ACC112 (cell line): ENCODE measurements at regions not wholly inside any gene's neighbourhood (a gene's known extent, or its start where the extent isn't known, plus 50 kb on each side); places are given as distances from the start of the nearest gene placed in this dataset.

Source experiments
- H2AFZ ChIP-seq: fragments of 200-600 bp; sonication (generic); one replicate; pipeline ENCODE4 v1.6.0; 2017; ENCODE audit warnings: antibody characterized with exemption, low read length; ENCODE audit not compliant: unreplicated experiment
- H3K27ac ChIP-seq: fragments of 200-600 bp; sonication (generic); 2 replicates; pipeline ENCODE4 v1.5.1; 2014; ENCODE audit warnings: low read depth, mild to moderate bottlenecking, antibody characterized with exemption, low read length, moderate library complexity
- H3K27me3 ChIP-seq: fragments of 200-600 bp; sonication (generic); 2 replicates; pipeline ENCODE4 v1.6.1; 2014; ENCODE audit warnings: mild to moderate bottlenecking, antibody characterized with exemption, low read length, moderate library complexity, mixed read lengths; ENCODE audit not compliant: insufficient read depth
- H3K36me3 ChIP-seq: fragments of 200-600 bp; sonication (generic); 2 replicates; pipeline ENCODE4 v1.6.1; 2016; ENCODE audit warnings: mild to moderate bottlenecking, antibody characterized with exemption, low read length, moderate library complexity, mixed read lengths; ENCODE audit not compliant: insufficient read depth
- H3K4me1 ChIP-seq: fragments of 200-600 bp; sonication (generic); one replicate; pipeline ENCODE4 v1.6.1; 2016; ENCODE audit warnings: low read length, mixed read lengths; ENCODE audit not compliant: insufficient read depth, unreplicated experiment, control insufficient read depth
- H3K4me3 ChIP-seq: fragments of 200-600 bp; sonication (generic); 2 replicates; pipeline ENCODE4 v1.5.1; 2014; ENCODE audit warnings: mild to moderate bottlenecking, low read depth, low read length
- H3K79me2 ChIP-seq: fragments of 200-600 bp; sonication (generic); one replicate; pipeline ENCODE4 v1.6.0; 2016; ENCODE audit warnings: low read length; ENCODE audit not compliant: control insufficient read depth, unreplicated experiment, insufficient read depth

- H3K4me1 ChIP-seq, result no peaks in the 10 kb centered on the region
- H3K27me3 ChIP-seq, result no peaks in the 10 kb centered on the region
- H3K36me3 ChIP-seq, result no peaks in the 10 kb centered on the region
- no peak overlapping the region for H3K4me3 ChIP-seq
- no peak overlapping the region for H3K27ac ChIP-seq
- no peaks in the 10 kb centered on the region for H3K79me2 ChIP-seq
- H2AFZ ChIP-seq, result no peak overlapping the region
These were observed 273.6 kb downstream of the SHOX2 start for GRCh38 chr3:157832588-157832987.

GRCh38 chr3:157830556-157831236, 275.5 kb downstream of the SHOX2 start:
- Histone ChIP-seq H3K36me3 (no peaks in the 10 kb centered on the region), H3K4me3 (no peak overlapping the region), H2AFZ (no peak overlapping the region), H3K79me2 (no peaks in the 10 kb centered on the region), H3K27ac (no peak overlapping the region), H3K4me1 (no peaks in the 10 kb centered on the region), H3K27me3 (no peaks in the 10 kb centered on the region)

- H2AFZ ChIP-seq, result no peak overlapping the region
- no peaks in the 10 kb centered on the region for H3K79me2 ChIP-seq
- no peaks in the 10 kb centered on the region for H3K4me1 ChIP-seq
- H3K27me3 ChIP-seq, result no peaks in the 10 kb centered on the region
- no peak overlapping the region for H3K4me3 ChIP-seq
- H3K36me3 ChIP-seq, result no peaks in the 10 kb centered on the region
- no peak overlapping the region for H3K27ac ChIP-seq
These were observed 276.4 kb downstream of the SHOX2 start for GRCh38 chr3:157829786-157830185.

GRCh38 chr3:157824281-157824680, 281.9 kb downstream of the SHOX2 start:
- H3K27me3 ChIP-seq, result no peaks in the 10 kb centered on the region
- H3K27ac ChIP-seq, result no peak overlapping the region
- no peaks in the 10 kb centered on the region for H3K4me1 ChIP-seq
- no peaks in the 10 kb centered on the region for H3K79me2 ChIP-seq
- H3K36me3 ChIP-seq, result no peaks in the 10 kb centered on the region
- no peak overlapping the region for H2AFZ ChIP-seq
- H3K4me3 ChIP-seq, result no peak overlapping the region

GRCh38 chr3:157823050-157823449, 283.2 kb downstream of the SHOX2 start:
- H3K79me2 ChIP-seq, result no peaks in the 10 kb centered on the region
- H3K27me3 ChIP-seq, result no peaks in the 10 kb centered on the region
- no peaks in the 10 kb centered on the region for H3K4me1 ChIP-seq
- no peaks in the 10 kb centered on the region for H3K36me3 ChIP-seq
- H2AFZ ChIP-seq, result no peak overlapping the region
- no peak overlapping the region for H3K4me3 ChIP-seq
- H3K27ac ChIP-seq, result no peak overlapping the region

- no peak overlapping the region for H3K27ac ChIP-seq
- no peak overlapping the region for H2AFZ ChIP-seq
- H3K4me1 ChIP-seq, result no peaks in the 10 kb centered on the region
These were observed 286.1 kb downstream of the SHOX2 start for GRCh38 chr3:157820157-157820517.

GRCh38 chr3:157819270-157820156, 286.7 kb downstream of the SHOX2 start:
- no peaks in the 10 kb centered on the region for H3K27me3 ChIP-seq
- no peak overlapping the region for H3K4me3 ChIP-seq
- no peak overlapping the region for H2AFZ ChIP-seq

More at GRCh38 chr3:157820157-157820517, 286.1 kb downstream of the SHOX2 start:
- Histone ChIP-seq H3K36me3 (no peaks in the 10 kb centered on the region), H3K4me3 (no peak overlapping the region), H3K79me2 (no peaks in the 10 kb centered on the region), H3K27me3 (no peaks in the 10 kb centered on the region)

GRCh38 chr3:157816896-157817295, 289.3 kb downstream of the SHOX2 start:
- H3K79me2 ChIP-seq, result no peaks in the 10 kb centered on the region
- no peaks in the 10 kb centered on the region for H3K27me3 ChIP-seq
- no peak overlapping the region for H2AFZ ChIP-seq
- no peak overlapping the region for H3K4me3 ChIP-seq
- no peaks in the 10 kb centered on the region for H3K4me1 ChIP-seq
- no peak overlapping the region for H3K27ac ChIP-seq
- no peaks in the 10 kb centered on the region for H3K36me3 ChIP-seq

More at GRCh38 chr3:157819270-157820156, 286.7 kb downstream of the SHOX2 start:
- no peaks in the 10 kb centered on the region for H3K4me1 ChIP-seq
- no peaks in the 10 kb centered on the region for H3K79me2 ChIP-seq
- no peaks in the 10 kb centered on the region for H3K36me3 ChIP-seq
- no peak overlapping the region for H3K27ac ChIP-seq

GRCh38 chr3:157816296-157816695, 289.9 kb downstream of the SHOX2 start:
- Histone ChIP-seq H2AFZ (no peak overlapping the region), H3K27me3 (no peaks in the 10 kb centered on the region), H3K4me3 (no peak overlapping the region), H3K27ac (no peak overlapping the region), H3K4me1 (no peaks in the 10 kb centered on the region), H3K36me3 (no peaks in the 10 kb centered on the region), H3K79me2 (no peaks in the 10 kb centered on the region)

- no peak overlapping the region for H2AFZ ChIP-seq
- no peak overlapping the region for H3K4me3 ChIP-seq
- no peaks in the 10 kb centered on the region for H3K4me1 ChIP-seq
- H3K27ac ChIP-seq, result no peak overlapping the region
- H3K27me3 ChIP-seq, result no peaks in the 10 kb centered on the region
- no peaks in the 10 kb centered on the region for H3K79me2 ChIP-seq
- H3K36me3 ChIP-seq, result no peaks in the 10 kb centered on the region
These were observed 290.5 kb downstream of the SHOX2 start for GRCh38 chr3:157815739-157816138.
